IMR-90 (cell line): ENCODE measurements at regions not wholly inside any gene's neighbourhood (a gene's known extent, or its start where the extent isn't known, plus 50 kb on each side); places are given as distances from the start of the nearest gene placed in this dataset.

Source experiments
- ATAC-seq: fragments of 200-7000 bp; cut with Tn5 transposase; 2 replicates; pipeline ENCODE4 v1.9.1; 2020; ENCODE audit warnings: low read depth, mild to moderate bottlenecking, moderate library complexity
- BruUV-seq: library from RNA; stranded (reverse); fragments of 400-500 nt; replicated peaks from 2 replicates; lab custom pipeline; 2021; lab: Mats Ljungman, UMichigan
- CTCF ChIA-PET: fragments of 300-600 bp; formaldehyde crosslinking; extraction: SDS; loops from one replicate; lab custom pipeline; 2021; ENCODE audit warnings: antibody characterized with exemption; lab: Yijun Ruan, JAX
- POLR2A ChIA-PET: fragments of 300-600 bp; sonication (Branson Sonifier 250); formaldehyde crosslinking; loops from one replicate; lab custom pipeline; 2022; ENCODE audit warnings: antibody characterized with exemption; ENCODE audit not compliant: unreplicated experiment; lab: Charles Lee
- DNase-seq: peaks from one replicate; pipeline ENCODE4 v3.0.0; 2013
- H2AFZ ChIP-seq: replicated peaks from 2 replicates; pipeline ENCODE3; 2013; ENCODE audit warnings: low read length, mild to moderate bottlenecking; ENCODE audit not compliant: poor library complexity
- H2AK5ac ChIP-seq: 2 replicates; pipeline ENCODE4 v1.6.1; 2013; ENCODE audit warnings: low read depth, low read length, inconsistent platforms
- H2AK9ac ChIP-seq: replicated peaks from 2 replicates; pipeline ENCODE3; 2013; ENCODE audit warnings: mild to moderate bottlenecking, low read depth, low read length, moderate library complexity; ENCODE audit not compliant: poor library complexity
- H2BK120ac ChIP-seq: 2 replicates; pipeline ENCODE4 v1.6.1; 2013; ENCODE audit warnings: low read depth, low read length, inconsistent platforms
- H2BK15ac ChIP-seq: 3 replicates; pipeline ENCODE4 v1.6.1; 2013; ENCODE audit warnings: low read depth, low read length, inconsistent platforms
- H2BK20ac ChIP-seq: 2 replicates; pipeline ENCODE4 v1.6.1; 2013; ENCODE audit warnings: low read depth, mild to moderate bottlenecking, inconsistent platforms, low read length, moderate library complexity
- H2BK5ac ChIP-seq: 2 replicates; pipeline ENCODE4 v1.6.1; 2013; ENCODE audit warnings: mild to moderate bottlenecking, low read depth, low read length, inconsistent platforms; ENCODE audit not compliant: poor library complexity, severe bottlenecking
- H3K14ac ChIP-seq: replicated peaks from 2 replicates; pipeline ENCODE4 v1.6.1; 2013; ENCODE audit warnings: low read depth, low read length, inconsistent platforms
- H3K18ac ChIP-seq: 2 replicates; pipeline ENCODE4 v1.6.1; 2013; ENCODE audit warnings: low read depth, low read length, control low read depth
- H3K23ac ChIP-seq: 2 replicates; pipeline ENCODE4 v1.6.1; 2013; ENCODE audit warnings: low read depth, low read length, inconsistent platforms
- H3K27ac ChIP-seq: 2 replicates; pipeline ENCODE4 v1.5.1; 2013; ENCODE audit warnings: mild to moderate bottlenecking, control low read depth, low read length; ENCODE audit not compliant: insufficient read depth
- H3K27me3 ChIP-seq: 2 replicates; pipeline ENCODE4 v1.6.1; 2013; ENCODE audit warnings: low read length; ENCODE audit not compliant: control insufficient read depth, insufficient read depth
- H3K36me3 ChIP-seq: 2 replicates; pipeline ENCODE4 v1.6.1; 2013; ENCODE audit warnings: low read length, mixed read lengths; ENCODE audit not compliant: control insufficient read depth, insufficient read depth
- H3K4ac ChIP-seq: 2 replicates; pipeline ENCODE4 v1.6.1; 2013; ENCODE audit warnings: low read depth, low read length, inconsistent platforms
- H3K4me1 ChIP-seq: 2 replicates; pipeline ENCODE4 v1.6.1; 2013; ENCODE audit warnings: low read length, mixed read lengths; ENCODE audit not compliant: control insufficient read depth, insufficient read depth
- H3K4me2 ChIP-seq: 2 replicates; pipeline ENCODE4 v1.6.1; 2013; ENCODE audit warnings: low read depth, mild to moderate bottlenecking, control low read depth, low read length, moderate library complexity
- H3K4me3 ChIP-seq: 2 replicates; pipeline ENCODE4 v1.5.1; 2013; ENCODE audit warnings: low read depth, mild to moderate bottlenecking, control low read depth, low read length, moderate library complexity; ENCODE audit not compliant: insufficient read depth
- H3K56ac ChIP-seq: 2 replicates; pipeline ENCODE4 v1.6.1; 2013; ENCODE audit warnings: low read length, inconsistent platforms; ENCODE audit not compliant: insufficient read depth; ENCODE audit errors: extremely low read depth
- H3K79me1 ChIP-seq, 2 experiments: 2 replicates each; pipeline ENCODE4 v1.6.1; 2013; ENCODE audit warnings: low read length in 2 of 2, inconsistent platforms in 1 of 2, low read depth in 1 of 2
- H3K9ac ChIP-seq: 2 replicates; pipeline ENCODE4 v1.6.1; 2013; ENCODE audit warnings: low read depth, low read length, control low read depth
- H3K9me1 ChIP-seq: 2 replicates; pipeline ENCODE4 v1.6.1; 2013; ENCODE audit warnings: low read length, inconsistent platforms; ENCODE audit not compliant: insufficient read depth
- H3K9me3 ChIP-seq: 2 replicates; pipeline ENCODE4 v1.6.1; 2013; ENCODE audit warnings: low read length; ENCODE audit not compliant: control insufficient read depth, insufficient read depth
- H4K20me1 ChIP-seq: 2 replicates; pipeline ENCODE4 v1.6.1; 2013; ENCODE audit warnings: low read length, inconsistent platforms; ENCODE audit not compliant: insufficient read depth
- H4K5ac ChIP-seq: 2 replicates; pipeline ENCODE4 v1.6.1; 2013; ENCODE audit warnings: mild to moderate bottlenecking, low read depth, low read length, control low read depth
- H4K8ac ChIP-seq, 2 experiments: 2 replicates each; pipeline ENCODE4 v1.6.1; 2013; ENCODE audit warnings: low read depth in 2 of 2, low read length in 2 of 2, control low read depth in 1 of 2, inconsistent platforms in 1 of 2
- H4K91ac ChIP-seq: 2 replicates; pipeline ENCODE4 v1.6.1; 2013; ENCODE audit warnings: low read depth, low read length, inconsistent platforms; ENCODE audit not compliant: insufficient read depth
- BHLHE40 ChIP-seq: fragments of 150-350 bp; IDR thresholded peaks from 2 replicates; pipeline ENCODE4 v1.6.1; 2016; ENCODE audit warnings: mild to moderate bottlenecking, low read depth, low read length
- CEBPB ChIP-seq: IDR thresholded peaks from 2 replicates; pipeline ENCODE4 v1.6.1; 2012; ENCODE audit warnings: low read depth, low read length, improper control_type of control experiment
- CHD1 ChIP-seq: IDR thresholded peaks from 2 replicates; pipeline ENCODE4 v1.6.1; 2012; ENCODE audit warnings: low read depth, low read length, improper control_type of control experiment
- CTCF ChIP-seq: conservative IDR thresholded peaks from 2 replicates; pipeline ENCODE4 v1.5.1; 2012; ENCODE audit warnings: mild to moderate bottlenecking, low read depth, low read length, improper control_type of control experiment
- ELK1 ChIP-seq: fragments of 150-350 bp; IDR thresholded peaks from 2 replicates; pipeline ENCODE4 v1.6.1; 2016; ENCODE audit warnings: low read depth, mild to moderate bottlenecking, low read length, moderate library complexity, borderline replicate concordance
- FOS ChIP-seq: fragments of 150-350 bp; IDR thresholded peaks from 2 replicates; pipeline ENCODE4 v1.6.1; 2016; ENCODE audit warnings: low read depth, low read length
- MAFK ChIP-seq: IDR thresholded peaks from 2 replicates; pipeline ENCODE4 v1.6.1; 2012; ENCODE audit warnings: low read depth, low read length, improper control_type of control experiment
- MAZ ChIP-seq: IDR thresholded peaks from 2 replicates; pipeline ENCODE4 v1.6.1; 2012; ENCODE audit warnings: low read depth, mild to moderate bottlenecking, low read length, improper control_type of control experiment, moderate library complexity, borderline replicate concordance
- MXI1 ChIP-seq: IDR thresholded peaks from 2 replicates; pipeline ENCODE4 v1.6.1; 2012; ENCODE audit warnings: low read depth, mild to moderate bottlenecking, low read length, moderate library complexity, borderline replicate concordance
- NFE2L2 ChIP-seq: fragments of 150-350 bp; IDR thresholded peaks from 2 replicates; pipeline ENCODE4 v1.6.1; 2016; ENCODE audit warnings: low read depth, mild to moderate bottlenecking, low read length
- POLR2A ChIP-seq: IDR thresholded peaks from 2 replicates; pipeline ENCODE4 v1.6.1; 2012; ENCODE audit warnings: mild to moderate bottlenecking, low read depth, low read length
- RAD21 ChIP-seq: IDR thresholded peaks from 2 replicates; pipeline ENCODE4 v1.6.1; 2012; ENCODE audit warnings: low read length, improper control_type of control experiment
- RCOR1 ChIP-seq: IDR thresholded peaks from 2 replicates; pipeline ENCODE4 v1.6.1; 2012; ENCODE audit warnings: mild to moderate bottlenecking, low read length, improper control_type of control experiment; ENCODE audit not compliant: insufficient replicate concordance
- RFX5 ChIP-seq: IDR thresholded peaks from 2 replicates; pipeline ENCODE4 v1.8.0; 2012; ENCODE audit warnings: low read depth, mild to moderate bottlenecking, low read length, moderate library complexity
- SMC3 ChIP-seq: fragments of 150-350 bp; IDR thresholded peaks from 2 replicates; pipeline ENCODE4 v1.6.1; 2016; ENCODE audit warnings: low read depth, mild to moderate bottlenecking, antibody characterized with exemption, low read length, moderate library complexity
- USF2 ChIP-seq: fragments of 150-350 bp; IDR thresholded peaks from 2 replicates; pipeline ENCODE4 v1.6.1; 2017; ENCODE audit warnings: mild to moderate bottlenecking, antibody characterized with exemption, low read length, low read depth
- WGBS, 2 experiments: methylation state at CpG; one replicate each; pipeline versions ENCODE4 v1.1.5 to v1.1.7; 2013; ENCODE audit warnings: missing lambda C conversion rate in 2 of 2; ENCODE audit not compliant: insufficient read length in 1 of 2; ENCODE audit errors: extremely low coverage in 2 of 2; 5-methylcytosine and 5-hydroxymethylcytosine counted together
- dilution Hi-C: fragments of 300-500 bp; cut with HindIII; formaldehyde crosslinking; loops from one replicate; pipeline ENCODE4 v1.14.3; 2018; ENCODE audit warnings: low sequenced_read_pairs; ENCODE audit not compliant: unreplicated experiment
- in situ Hi-C: fragments of 300-500 bp; cut with MboI; formaldehyde crosslinking; loops from 3 replicates; pipeline ENCODE4 v1.14.3; 2019; ENCODE audit warnings: low sequenced_read_pairs, inconsistent platforms, mixed read lengths
- intact Hi-C: fragments of 100-400 bp; cut with micrococcal nuclease; formaldehyde crosslinking; loops from 2 replicates; pipeline ENCODE4 v1.10.0; 2022

DNA sequence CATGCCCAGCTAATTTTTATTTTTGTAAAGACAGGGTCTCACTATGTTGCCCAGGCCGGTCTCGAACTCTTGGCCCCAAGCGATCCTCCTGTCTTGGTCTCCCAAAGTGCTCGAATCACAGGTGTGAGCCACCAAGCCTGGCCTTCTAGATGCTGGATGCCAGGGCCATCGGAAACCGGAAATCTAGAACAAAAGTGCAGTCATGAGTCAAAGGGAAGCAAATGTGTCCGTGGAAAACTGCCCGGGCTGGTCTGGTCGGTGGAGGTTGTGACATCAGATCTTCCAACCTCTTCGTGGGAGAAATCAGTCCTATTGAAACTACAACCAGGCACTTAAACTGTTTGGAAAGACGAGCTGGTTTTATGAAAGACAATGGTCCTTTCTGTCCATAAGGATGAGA is 92.3 kb upstream of the SHOX start:
- intact Hi-C loops, result no loop called here
- H2BK15ac ChIP-seq, result no peak overlapping the region
- no peak overlapping the region for H4K5ac ChIP-seq
- no peaks in the 10 kb centered on the region for H3K36me3 ChIP-seq
- dilution Hi-C loops, result no loop called here
- H2AK9ac ChIP-seq, result no peak overlapping the region
- TF ChIP-seq ELK1 (no peak), CHD1 (no peak), NFE2L2 (no peak), MAFK (no peak), BHLHE40 (no peak), SMC3 (no peak), CTCF (no peak), RCOR1 (no peak), RAD21 (no peak), USF2 (no peak), MAZ (no peak), CEBPB (no peak), POLR2A (no peak), FOS (no peak), MXI1 (no peak), RFX5 (no peak)
- ChIA-PET CTCF (no interaction called here), POLR2A (no interaction called here)
- H3K27me3 ChIP-seq, result no peaks in the 10 kb centered on the region
- H2AK5ac ChIP-seq, result no peak overlapping the region
- no peak overlapping the region for H3K14ac ChIP-seq
- ATAC-seq, result no peak
- H3K18ac ChIP-seq, result no peak overlapping the region
- BruUV-seq, result no TSS peak
- H2BK5ac ChIP-seq, result no peak overlapping the region
- DNase-seq, result no peak
- H3K4me1 ChIP-seq, result no peaks in the 10 kb centered on the region
- no peaks in the 10 kb centered on the region for H3K79me1 ChIP-seq
- in situ Hi-C loops, result no loop called here
- H3K4ac ChIP-seq, result no peak overlapping the region
- H3K9me3 ChIP-seq, result peaks cover 28% of the 10 kb centered on the region
- no peak overlapping the region for H4K91ac ChIP-seq
- H4K8ac ChIP-seq, result no peak overlapping the region
- H3K23ac ChIP-seq, result no peak overlapping the region
- H4K20me1 ChIP-seq, result no peaks in the 10 kb centered on the region
- no peak overlapping the region for H2BK120ac ChIP-seq
- H3K56ac ChIP-seq, result no peak overlapping the region
- H3K9me1 ChIP-seq, result no peaks in the 10 kb centered on the region
- no peak overlapping the region for H3K27ac ChIP-seq
- H3K4me3 ChIP-seq, result no peak overlapping the region
- H2BK20ac ChIP-seq, result no peak overlapping the region
- H2AFZ ChIP-seq, result no peak overlapping the region
- 72% methylated on average over 5 of the region's 11 CpGs; no CpG with 5 or more reads in 1 of the 2 experiments for WGBS, 2 experiments
- no peak overlapping the region for H3K4me2 ChIP-seq
- H3K9ac ChIP-seq, result no peak overlapping the region
